ENCODE measurements at regions not wholly inside any gene's neighbourhood (a gene's known extent, or its start where the extent isn't known, plus 50 kb on each side); places are given as distances from the start of the nearest gene placed in this dataset.

GRCh38 chr10:105855791-105856190 lies 1214.7 kb downstream of the SORCS3 start:
- no peak for TF ChIP-seq EP300 (IDR thresholded peaks at IDR 0.05)
- TF ChIP-seq POLR2A (IDR thresholded peaks at IDR 0.05): no peak
- TF ChIP-seq CTCF (IDR thresholded peaks at IDR 0.05): no peak
- no peak for TF ChIP-seq POLR2AphosphoS5 (IDR thresholded peaks at IDR 0.05)
